Heart right ventricle (tissue), 16 donors: ENCODE measurements at regions not wholly inside any gene's neighbourhood (a gene's known extent, or its start where the extent isn't known, plus 50 kb on each side); places are given as distances from the start of the nearest gene placed in this dataset.

Experiments
- ATAC-seq, 8 donors: fragments of 200-7000 bp; cut with Tn5 transposase; one replicate each; pipeline ENCODE4 v1.9.1; 2020; ENCODE audit warnings: mild to moderate bottlenecking in 8 of 8, moderate library complexity in 8 of 8, moderate number of reproducible peaks in 1 of 8
- DNase-seq, 2 donors: peaks; one replicate each; pipeline ENCODE4 v3.0.0-alpha.2; 2020
- H3K27ac ChIP-seq, 10 donors: fragments of 200-600 bp; sonication (generic) in 2 of 10; one replicate each; pipeline versions ENCODE4 v1.5.0 to v1.8.0; 2020 to 2022; ENCODE audit warnings: mild to moderate bottlenecking in 3 of 10
- H3K27me3 ChIP-seq, 7 donors: fragments of 200-600 bp; one replicate each; pipeline ENCODE4 v1.8.0; 2021 to 2022; ENCODE audit warnings: mild to moderate bottlenecking in 2 of 7
- H3K36me3 ChIP-seq, 9 donors: fragments of 200-600 bp; sonication (generic) in 1 of 9; one replicate each; pipeline versions ENCODE4 v1.5.0 to v1.8.0; 2020 to 2022; ENCODE audit warnings: mild to moderate bottlenecking in 2 of 9
- H3K4me1 ChIP-seq, 9 donors: fragments of 200-600 bp; sonication (generic) in 1 of 9; one replicate each; pipeline versions ENCODE4 v1.5.0 to v1.8.0; 2020 to 2022; ENCODE audit warnings: mild to moderate bottlenecking in 4 of 9
- H3K4me3 ChIP-seq, 10 donors: fragments of 200-600 bp; sonication (generic) in 2 of 10; one replicate each; pipeline versions ENCODE4 v1.5.0 to v1.8.0; 2020 to 2022; ENCODE audit warnings: mild to moderate bottlenecking in 7 of 10, moderate library complexity in 2 of 10
- H3K9me3 ChIP-seq, 11 donors: fragments of 200-600 bp in 10 of 11; sonication (generic) in 2 of 11; one replicate each; pipeline versions ENCODE4 v1.5.0 to v1.8.0; 2013 to 2022; ENCODE audit warnings: mild to moderate bottlenecking in 2 of 11, control low read depth in 1 of 11, moderate library complexity in 1 of 11
- WGBS, 2 donors: extraction: QIAGEN DNeasy Blood & Tissue Kit; methylation state at CpG; one replicate each; pipeline ENCODE4 v1.1.7; 2013; ENCODE audit warnings: inconsistent platforms in 1 of 2; 5-methylcytosine and 5-hydroxymethylcytosine counted together
- intact Hi-C, 10 donors: fragments of 100-400 bp; cut with DNase I; formaldehyde crosslinking; loops; one replicate each; pipeline versions ENCODE4 v1.11.1 to v1.14.2; 2022
- TF ChIP-seq, protein P1 (sequence below), 9 donors: fragments of 200-600 bp; sonication (generic) in 2 of 9; IDR thresholded peaks; one replicate each; pipeline versions ENCODE4 v1.5.0 to v1.8.0; 2021 to 2022; ENCODE audit warnings: antibody characterized with exemption in 9 of 9, mild to moderate bottlenecking in 5 of 9, moderate library complexity in 1 of 9
- donor health status: Arrhythmogenic right ventricular cardiomyopathy.
- donor health status: ischemic (EF 13 %, LVEDD 7.1; RV severe dilation, severe dysfunction).
- donor health status: healthy with polysubstance abuse.
- donor health status: DM: no; HTN: yes; CAD: no.
- donor health status: DM: no; HTN: no; CAD: no.
- donor health status: ischemic (EF 25% LVEDD 6.9; RV normal size, moderate dysfunction).
- donor health status: ischemic (EF 25% LVEDD 5.7; RV mildly dilated, moderate dysfunction).
- donor health status: healthy.
- donor health status: DM: yes; HTN: yes; CAD: no.
- donor health status: Ischemic cardiomyopathy.
- donor health status: ischemic (EF 35%, LVEDD 5.7; RV mildly dilated, moderate dysfunction).
- donor health status: nonischemic (EF 11% LVEDD 7.7; RV severe dilation, severe dysfunction).
- donor health status: DM: yes; HTN: yes; CAD: no.
- donor health status: PGD.
- donor health status: ischemic (EF 29% LVEDD 5.4; RV normal size, mild dysfunction).
- donor health status: nonischemic (EF 23%, LVEDD 6.1; RV moderate dilation, normal function).

DNA sequence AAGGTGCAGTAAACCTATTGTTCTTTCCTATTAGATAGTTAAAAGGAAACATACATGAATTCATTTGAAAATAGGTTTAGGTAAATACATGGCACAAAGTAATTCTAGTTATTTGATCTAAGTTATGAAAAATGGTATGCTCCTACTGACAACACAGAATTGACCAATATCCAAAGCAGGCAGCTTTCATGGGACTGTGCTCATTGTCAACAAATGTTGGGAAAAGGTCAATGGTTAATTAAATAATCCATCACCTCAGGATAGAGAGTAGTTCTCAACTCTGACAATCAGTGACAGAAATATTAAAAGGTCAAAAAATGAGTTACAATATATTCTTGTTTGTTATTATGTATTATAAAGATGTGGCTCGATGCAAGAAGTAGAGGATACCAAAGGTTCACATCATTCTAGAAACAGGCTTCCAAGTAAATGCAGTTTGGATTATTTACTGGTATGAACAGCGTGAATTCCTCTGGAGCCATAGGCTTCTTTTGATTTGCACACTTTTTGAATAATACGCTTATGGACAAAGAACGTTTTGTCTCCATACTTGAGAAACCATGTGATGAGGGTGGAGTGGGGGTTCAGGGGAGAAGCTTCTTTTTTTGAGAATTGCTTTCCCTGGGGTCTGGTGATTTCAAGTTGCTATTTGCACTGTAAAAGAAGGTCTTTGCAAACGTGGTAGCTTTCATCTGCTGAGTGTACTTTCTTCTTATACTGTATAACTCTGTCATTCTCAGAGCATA is 422.0 kb upstream of the ZEB2 start:
- WGBS, 2 donors = 77 to 81% methylated on average over 5 of the region's 5 CpGs
- Histone ChIP-seq H3K27me3 (no peaks in the 10 kb centered on the region), H3K27ac (no peak overlapping the region), H3K9me3 (no peaks in the 10 kb centered on the region), H3K36me3 (no peaks in the 10 kb centered on the region), H3K4me1 (peaks cover 0 to 45% (median 28%) of the 10 kb centered on the region in 9 donors), H3K4me3 (no peak overlapping the region)
- intact Hi-C loops = loop anchor here in 1 of 10 donors (2.0 kb wide), 1 partner anchor 63 kb away; no protein-coding TSS in a partner anchor
- DNase-seq (no peak), ATAC-seq (no peak)
- TF ChIP-seq, protein P1, sequence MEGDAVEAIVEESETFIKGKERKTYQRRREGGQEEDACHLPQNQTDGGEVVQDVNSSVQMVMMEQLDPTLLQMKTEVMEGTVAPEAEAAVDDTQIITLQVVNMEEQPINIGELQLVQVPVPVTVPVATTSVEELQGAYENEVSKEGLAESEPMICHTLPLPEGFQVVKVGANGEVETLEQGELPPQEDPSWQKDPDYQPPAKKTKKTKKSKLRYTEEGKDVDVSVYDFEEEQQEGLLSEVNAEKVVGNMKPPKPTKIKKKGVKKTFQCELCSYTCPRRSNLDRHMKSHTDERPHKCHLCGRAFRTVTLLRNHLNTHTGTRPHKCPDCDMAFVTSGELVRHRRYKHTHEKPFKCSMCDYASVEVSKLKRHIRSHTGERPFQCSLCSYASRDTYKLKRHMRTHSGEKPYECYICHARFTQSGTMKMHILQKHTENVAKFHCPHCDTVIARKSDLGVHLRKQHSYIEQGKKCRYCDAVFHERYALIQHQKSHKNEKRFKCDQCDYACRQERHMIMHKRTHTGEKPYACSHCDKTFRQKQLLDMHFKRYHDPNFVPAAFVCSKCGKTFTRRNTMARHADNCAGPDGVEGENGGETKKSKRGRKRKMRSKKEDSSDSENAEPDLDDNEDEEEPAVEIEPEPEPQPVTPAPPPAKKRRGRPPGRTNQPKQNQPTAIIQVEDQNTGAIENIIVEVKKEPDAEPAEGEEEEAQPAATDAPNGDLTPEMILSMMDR (IDR thresholded peaks at IDR 0.05) = no peak

DNA sequence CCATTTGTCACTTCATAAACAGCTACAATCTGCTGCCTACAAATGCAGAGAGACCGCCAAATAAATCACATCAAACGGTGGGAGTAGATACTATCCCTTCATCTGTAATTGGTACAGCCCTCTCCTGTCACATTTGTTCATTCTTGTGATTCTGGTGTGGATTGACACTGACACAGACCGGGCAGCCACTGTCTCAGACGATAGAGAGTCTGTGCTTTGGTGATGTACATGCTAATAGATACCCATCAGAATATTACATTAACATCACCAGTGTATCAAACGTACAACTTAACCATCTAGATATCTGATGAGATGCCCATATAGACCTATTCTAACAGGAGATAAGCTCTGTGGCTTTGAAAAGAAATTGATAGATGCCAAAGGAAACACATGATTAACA is 419.7 kb upstream of the ZEB2 start:
- DNase-seq (no peak), ATAC-seq (no peak)
- no peaks in the 10 kb centered on the region for H3K27me3 ChIP-seq
- H3K4me3 ChIP-seq = no peak overlapping the region
- H3K4me1 ChIP-seq = peaks cover 0 to 62% (median 35%) of the 10 kb centered on the region in 9 donors
- intact Hi-C loops = loop anchor here in 4 of 10 donors (5.0 to 10.0 kb wide), 4 partner anchors 65 to 425 kb away; partner anchors contain the start of gene ZEB2 (in 3 of the 4)
- peak overlapping the region in 5 of 10 donors; percentile 7 to 81 (median 71) for H3K27ac ChIP-seq
- H3K36me3 ChIP-seq = no peaks in the 10 kb centered on the region
- TF ChIP-seq, protein P1 (IDR thresholded peaks at IDR 0.05) = no peak
- no peaks in the 10 kb centered on the region for H3K9me3 ChIP-seq
- WGBS, 2 donors = 66 to 71% methylated on average over 5 of the region's 5 CpGs

DNA sequence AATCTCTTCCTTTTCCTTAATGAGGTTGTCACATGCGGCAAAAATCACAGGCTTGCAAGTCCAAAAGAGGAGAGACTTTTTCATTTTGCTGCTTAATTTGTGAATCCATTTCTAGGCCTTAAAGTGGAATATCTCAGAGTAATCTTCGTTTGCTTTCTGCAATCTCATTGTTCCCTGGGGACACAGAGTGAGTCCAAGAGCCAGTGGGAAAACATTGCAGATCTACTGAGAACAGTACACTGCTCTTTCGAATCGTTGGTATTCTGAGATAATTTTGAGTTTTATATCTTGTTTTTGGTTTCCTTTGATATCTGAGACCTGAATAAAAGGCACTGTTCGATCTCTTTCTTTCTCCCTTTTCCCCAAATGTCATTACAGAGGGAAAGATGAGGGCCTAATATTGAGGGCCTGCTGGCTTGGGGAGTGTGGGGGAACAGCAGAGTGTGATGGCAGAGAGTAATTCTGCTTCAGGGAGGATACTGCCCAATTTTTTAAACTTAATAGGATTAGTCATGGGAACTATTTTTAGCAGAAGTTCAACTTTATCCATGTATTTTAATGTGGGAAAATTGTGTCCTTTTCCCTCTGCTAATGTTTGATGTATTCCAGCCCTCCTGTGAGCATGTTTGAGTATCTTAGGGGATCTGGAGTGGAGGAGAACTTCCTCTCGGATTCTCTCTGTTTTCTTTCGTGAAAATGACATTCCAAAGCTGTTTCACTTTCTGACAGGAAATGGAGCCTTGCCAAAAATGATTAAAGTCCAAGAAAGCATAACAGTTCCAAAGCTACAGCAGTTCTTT is 418.2 kb upstream of the ZEB2 start:
- TF ChIP-seq, protein P1 (IDR thresholded peaks at IDR 0.05) = no peak
- peak; percentile 79 to 91 (median 84) for ATAC-seq
- H3K36me3 ChIP-seq = no peaks in the 10 kb centered on the region
- H3K9me3 ChIP-seq = no peaks in the 10 kb centered on the region
- DNase-seq = peak in 1 of 2 donors; percentile 50
- no peak overlapping the region for H3K4me3 ChIP-seq
- H3K27ac ChIP-seq = peak overlapping the region; percentile 39 to 81 (median 70)
- peaks cover 0 to 50% (median 29%) of the 10 kb centered on the region in 9 donors for H3K4me1 ChIP-seq
- intact Hi-C loops = loop anchor here in 4 of 10 donors (5.0 to 10.0 kb wide), 4 partner anchors 63 to 423 kb away; partner anchors contain the start of gene ZEB2 (in 3 of the 4)
- no peaks in the 10 kb centered on the region for H3K27me3 ChIP-seq
- WGBS, 2 donors = 32 to 41% methylated on average over 7 of the region's 7 CpGs

DNA sequence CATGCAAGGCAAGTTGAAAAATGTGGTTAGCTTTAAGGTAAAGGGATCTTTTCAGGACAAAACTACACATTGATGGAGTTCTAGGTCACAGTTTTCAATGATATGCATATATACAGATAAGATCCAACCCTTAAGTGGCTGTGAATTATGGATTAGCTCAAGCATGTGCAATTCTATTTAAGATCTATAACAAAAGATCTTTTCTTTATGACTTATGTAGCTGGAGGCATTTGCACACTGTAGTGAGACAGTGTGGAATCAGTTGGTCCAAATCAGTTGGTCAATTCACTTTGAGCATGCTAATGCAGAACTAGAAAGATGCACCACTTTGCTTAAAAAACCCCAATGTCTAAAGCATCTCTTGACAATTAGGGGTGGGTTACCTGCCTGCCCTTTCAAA is 417.1 kb upstream of the ZEB2 start:
- Histone ChIP-seq H3K9me3 (no peaks in the 10 kb centered on the region), H3K4me1 (peaks cover 0 to 41% (median 26%) of the 10 kb centered on the region in 9 donors), H3K4me3 (no peak overlapping the region), H3K36me3 (no peaks in the 10 kb centered on the region), H3K27me3 (no peaks in the 10 kb centered on the region), H3K27ac (peak overlapping the region in 9 of 10 donors; percentile 39 to 81 (median 71))
- TF ChIP-seq, protein P1 (IDR thresholded peaks at IDR 0.05) = no peak
- ATAC-seq = no peak
- intact Hi-C loops = loop anchor here in 4 of 10 donors (5.0 to 10.0 kb wide), 4 partner anchors 62 to 422 kb away; partner anchors contain the start of gene ZEB2 (in 3 of the 4)
- DNase-seq = no peak
